ENCODE measurements at regions not wholly inside any gene's neighbourhood (a gene's known extent, or its start where the extent isn't known, plus 50 kb on each side); places are given as distances from the start of the nearest gene placed in this dataset.

DNA sequence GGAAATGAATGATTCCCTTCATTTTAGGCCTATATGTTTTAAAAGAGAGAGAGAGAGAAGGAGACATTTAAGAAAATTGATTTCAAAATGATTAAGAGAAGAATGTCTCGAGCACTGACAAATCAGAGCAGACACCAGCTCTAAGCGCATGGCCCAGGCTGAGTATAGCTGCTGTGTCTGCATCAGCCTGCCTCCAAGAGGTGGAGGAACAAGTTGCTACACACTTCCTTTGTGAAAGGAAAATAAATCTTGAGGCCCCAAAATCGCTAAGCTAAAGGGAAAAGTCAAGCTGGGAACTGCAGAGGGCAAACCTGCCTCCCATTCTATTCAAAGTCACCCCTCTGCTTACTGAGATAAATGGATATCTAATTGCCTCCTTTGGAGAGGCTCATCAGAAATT is 728.7 kb upstream of the TMEM132C start:
- Mint-ChIP-seq H3K27ac (no peak overlapping the region), H3K4me3 (no peak overlapping the region), H3K9me3 (peaks cover 9% of the 10 kb centered on the region), H3K36me3 (ENCODE audit: low read depth) (no peaks in the 10 kb centered on the region), H3K4me1 (ENCODE audit: low read depth) (no peaks in the 10 kb centered on the region), H3K27me3 (no peaks in the 10 kb centered on the region)
- CTCF ChIA-PET = no interaction called here
- ATAC-seq (no peak), DNase-seq (no peak)
- intact Hi-C loops (cut with micrococcal nuclease) = no loop called here
- POLR2A ChIA-PET = no interaction called here
- TF ChIP-seq, protein P1, sequence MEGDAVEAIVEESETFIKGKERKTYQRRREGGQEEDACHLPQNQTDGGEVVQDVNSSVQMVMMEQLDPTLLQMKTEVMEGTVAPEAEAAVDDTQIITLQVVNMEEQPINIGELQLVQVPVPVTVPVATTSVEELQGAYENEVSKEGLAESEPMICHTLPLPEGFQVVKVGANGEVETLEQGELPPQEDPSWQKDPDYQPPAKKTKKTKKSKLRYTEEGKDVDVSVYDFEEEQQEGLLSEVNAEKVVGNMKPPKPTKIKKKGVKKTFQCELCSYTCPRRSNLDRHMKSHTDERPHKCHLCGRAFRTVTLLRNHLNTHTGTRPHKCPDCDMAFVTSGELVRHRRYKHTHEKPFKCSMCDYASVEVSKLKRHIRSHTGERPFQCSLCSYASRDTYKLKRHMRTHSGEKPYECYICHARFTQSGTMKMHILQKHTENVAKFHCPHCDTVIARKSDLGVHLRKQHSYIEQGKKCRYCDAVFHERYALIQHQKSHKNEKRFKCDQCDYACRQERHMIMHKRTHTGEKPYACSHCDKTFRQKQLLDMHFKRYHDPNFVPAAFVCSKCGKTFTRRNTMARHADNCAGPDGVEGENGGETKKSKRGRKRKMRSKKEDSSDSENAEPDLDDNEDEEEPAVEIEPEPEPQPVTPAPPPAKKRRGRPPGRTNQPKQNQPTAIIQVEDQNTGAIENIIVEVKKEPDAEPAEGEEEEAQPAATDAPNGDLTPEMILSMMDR (IDR thresholded peaks at IDR 0.05) = no peak

DNA sequence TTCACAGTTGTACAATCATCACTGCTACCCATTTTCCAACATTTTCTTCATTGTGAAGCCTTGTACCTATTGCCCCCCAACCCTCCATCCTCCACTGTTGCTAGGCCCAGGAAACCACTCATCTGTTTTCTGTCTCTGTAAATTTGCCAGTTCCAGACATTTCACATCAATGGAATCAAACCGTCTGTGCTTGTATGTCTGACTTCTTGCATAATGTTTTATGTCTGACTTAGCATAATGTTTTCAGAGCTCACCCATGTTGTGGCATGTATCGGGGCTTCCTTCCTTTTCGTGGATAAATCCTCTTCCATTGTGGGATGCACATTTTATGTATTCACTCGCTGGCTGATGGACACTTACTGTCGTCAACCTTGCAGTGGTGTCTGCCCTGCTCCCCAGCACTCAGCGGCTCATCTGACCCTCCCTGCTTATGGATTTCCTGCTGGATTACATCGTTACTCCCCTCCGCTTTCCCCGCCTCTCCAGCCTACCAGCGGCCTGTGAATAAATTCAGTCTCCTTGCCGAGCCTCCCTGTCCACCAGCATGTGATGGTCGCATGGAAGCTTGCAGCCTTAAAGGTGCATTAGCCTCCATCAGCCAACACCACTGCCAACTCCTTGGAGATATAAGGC is 727.6 kb upstream of the TMEM132C start:
- Mint-ChIP-seq H3K36me3 (ENCODE audit: low read depth) (no peaks in the 10 kb centered on the region), H3K27ac (no peak overlapping the region), H3K4me1 (ENCODE audit: low read depth) (no peaks in the 10 kb centered on the region), H3K4me3 (no peak overlapping the region), H3K27me3 (no peaks in the 10 kb centered on the region), H3K9me3 (peaks cover 9% of the 10 kb centered on the region)
- POLR2A ChIA-PET = no interaction called here
- DNase-seq = no peak
- TF ChIP-seq, protein P1 (IDR thresholded peaks at IDR 0.05) = no peak
- CTCF ChIA-PET = no interaction called here
- ATAC-seq = no peak
- intact Hi-C loops (cut with micrococcal nuclease) = no loop called here

DNA sequence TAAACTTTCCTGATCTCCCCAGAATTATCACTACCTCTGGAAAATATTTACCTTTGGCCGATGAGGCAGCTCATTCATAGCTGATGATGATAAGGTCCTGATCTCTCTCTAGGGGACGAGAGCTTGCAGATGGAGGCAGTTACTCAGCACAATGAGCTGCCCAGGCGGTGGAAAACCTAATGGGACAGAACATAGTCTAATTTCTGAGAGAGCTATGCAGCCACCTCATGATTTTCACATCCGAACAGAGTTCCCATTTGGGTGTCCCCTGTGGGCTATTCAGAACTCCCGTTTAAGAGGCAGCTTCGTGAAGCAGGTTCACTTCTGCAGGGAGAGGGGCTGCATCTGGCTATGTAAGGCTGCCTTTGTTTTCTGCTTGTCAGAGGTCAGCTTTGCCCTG is 724.6 kb upstream of the TMEM132C start:
- CTCF ChIA-PET = no interaction called here
- no peaks in the 10 kb centered on the region for H3K4me1 Mint-ChIP-seq (ENCODE audit: low read depth)

DNA sequence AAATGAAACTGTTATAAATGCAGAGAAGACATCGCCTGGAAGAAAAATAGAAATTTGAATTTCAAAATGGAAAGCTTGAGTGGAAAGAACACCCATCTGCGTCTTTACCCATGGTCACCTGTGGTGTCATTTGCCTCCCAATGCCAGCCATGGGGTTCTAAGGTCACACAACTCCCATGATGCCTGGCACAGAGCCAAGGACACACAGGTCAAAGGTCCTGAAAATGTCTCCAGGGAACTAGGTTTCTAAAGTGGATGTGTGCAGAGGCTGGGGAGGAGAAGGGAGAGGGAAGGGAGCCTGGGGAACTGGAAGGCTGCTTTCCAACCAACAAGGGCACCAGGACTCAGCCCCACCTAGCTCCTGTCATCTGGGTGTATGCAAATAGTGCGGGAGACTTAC is 724.0 kb upstream of the TMEM132C start:
- TF ChIP-seq, protein P1 (IDR thresholded peaks at IDR 0.05) = no peak
- ATAC-seq = no peak

More for the DNA sequence above, 724.6 kb upstream of the TMEM132C start:
- DNase-seq (no peak), ATAC-seq (no peak)
- Mint-ChIP-seq H3K27ac (no peak overlapping the region), H3K4me3 (no peak overlapping the region), H3K36me3 (ENCODE audit: low read depth) (no peaks in the 10 kb centered on the region), H3K27me3 (no peaks in the 10 kb centered on the region), H3K9me3 (no peaks in the 10 kb centered on the region)
- TF ChIP-seq, protein P1 (IDR thresholded peaks at IDR 0.05) = no peak
- POLR2A ChIA-PET = interaction anchor here (1.1 kb wide), 1 partner anchor 20 kb away, joined by 3 read pairs; no protein-coding TSS in a partner anchor
- intact Hi-C loops (cut with micrococcal nuclease) = no loop called here

DNA sequence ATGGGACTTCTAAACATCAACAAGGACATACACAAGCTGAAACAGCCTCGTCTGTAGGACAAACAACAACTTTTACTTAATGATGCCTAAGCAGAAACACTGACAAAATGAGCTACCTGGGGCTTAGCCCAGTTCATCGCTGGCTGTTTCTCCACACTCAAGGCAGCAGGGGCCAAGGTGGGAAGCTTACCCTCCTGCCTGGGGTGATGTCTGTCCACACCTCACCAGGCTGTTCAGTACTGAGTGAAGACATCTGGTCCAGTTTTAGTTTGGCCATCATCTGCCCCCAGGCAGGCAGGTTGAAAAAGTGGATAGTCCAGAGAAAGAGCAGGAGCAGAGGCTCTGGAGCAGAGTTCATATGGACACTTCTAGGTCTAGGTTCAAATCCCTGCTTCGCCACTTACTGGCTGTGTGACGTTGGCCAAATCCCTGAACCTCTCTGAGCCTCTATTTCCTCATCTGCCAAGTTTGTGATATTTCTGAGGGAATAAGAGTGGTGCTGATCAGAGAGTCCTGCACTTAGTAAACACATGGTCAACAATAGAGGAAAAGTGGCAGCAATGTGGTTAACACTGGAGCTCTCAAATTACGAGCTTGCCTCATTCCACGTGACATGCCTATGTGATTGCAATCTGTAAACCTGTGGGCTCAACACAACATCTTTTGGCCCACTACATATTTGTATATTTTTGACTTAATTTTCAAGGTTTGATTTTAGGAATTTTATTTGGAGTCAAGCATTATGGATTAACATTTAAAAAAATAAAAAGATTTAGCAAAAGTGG is 720.1 kb upstream of the TMEM132C start:
- POLR2A ChIA-PET = no interaction called here
- ATAC-seq = no peak
- no peak overlapping the region for H3K27ac Mint-ChIP-seq

More for the DNA sequence above, 724.0 kb upstream of the TMEM132C start:
- no peak for DNase-seq
- H3K9me3 Mint-ChIP-seq = no peaks in the 10 kb centered on the region
- H3K4me3 Mint-ChIP-seq = no peak overlapping the region
- ChIA-PET POLR2A (interaction anchor here (1.1 kb wide), 1 partner anchor 21 kb away, joined by 3 read pairs; no protein-coding TSS in a partner anchor), CTCF (no interaction called here)
- H3K27me3 Mint-ChIP-seq = no peaks in the 10 kb centered on the region
- no peak overlapping the region for H3K27ac Mint-ChIP-seq
- no peaks in the 10 kb centered on the region for H3K36me3 Mint-ChIP-seq (ENCODE audit: low read depth)
- no peaks in the 10 kb centered on the region for H3K4me1 Mint-ChIP-seq (ENCODE audit: low read depth)
- intact Hi-C loops (cut with micrococcal nuclease) = no loop called here

More for the DNA sequence above, 720.1 kb upstream of the TMEM132C start:
- Mint-ChIP-seq H3K27me3 (no peaks in the 10 kb centered on the region), H3K4me3 (no peak overlapping the region), H3K36me3 (ENCODE audit: low read depth) (no peaks in the 10 kb centered on the region), H3K4me1 (ENCODE audit: low read depth) (no peaks in the 10 kb centered on the region), H3K9me3 (peaks cover 4% of the 10 kb centered on the region)
- CTCF ChIA-PET = no interaction called here
- no peak for DNase-seq
- intact Hi-C loops (cut with micrococcal nuclease) = no loop called here
- TF ChIP-seq, protein P1 (IDR thresholded peaks at IDR 0.05) = no peak
